GM21619 (cell line): ENCODE measurements at regions not wholly inside any gene's neighbourhood (a gene's known extent, or its start where the extent isn't known, plus 50 kb on each side); places are given as distances from the start of the nearest gene placed in this dataset.
"Not testable (repeated sequence)": the region's sequence is repeated elsewhere in the genome, so short reads cannot be mapped to it uniquely, and the experiment has no call there.

Experiments used
- ATAC-seq: cut with Tn5 transposase; IDR thresholded peaks from one replicate; pipeline ENCODE4 v1.9.1; 2021; ENCODE audit not compliant: unreplicated experiment

- no peak for ATAC-seq
Measured at GRCh38 chr2:217601601-217602000, 401.2 kb downstream of the TNS1 start.

DNA sequence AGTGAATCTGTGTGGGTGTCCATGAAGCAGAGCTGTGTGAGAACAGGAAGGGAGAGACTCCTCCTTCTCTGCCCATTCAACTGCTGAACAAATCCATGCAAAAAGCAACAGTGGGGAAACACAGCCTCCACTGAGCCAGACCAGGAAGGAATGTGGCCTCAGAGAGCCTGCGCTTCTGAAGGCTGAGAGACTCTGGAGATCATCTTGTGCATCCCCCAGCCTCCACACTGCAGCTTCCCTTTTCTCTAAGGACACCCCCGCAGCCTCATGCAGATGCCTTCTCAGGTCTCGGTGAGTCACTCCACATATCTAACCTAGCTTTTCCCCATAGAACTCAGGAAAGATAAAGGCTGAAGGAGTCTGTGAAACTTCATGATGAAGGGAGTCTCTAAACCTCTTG is 402.9 kb downstream of the TNS1 start:
- ATAC-seq: no peak

DNA sequence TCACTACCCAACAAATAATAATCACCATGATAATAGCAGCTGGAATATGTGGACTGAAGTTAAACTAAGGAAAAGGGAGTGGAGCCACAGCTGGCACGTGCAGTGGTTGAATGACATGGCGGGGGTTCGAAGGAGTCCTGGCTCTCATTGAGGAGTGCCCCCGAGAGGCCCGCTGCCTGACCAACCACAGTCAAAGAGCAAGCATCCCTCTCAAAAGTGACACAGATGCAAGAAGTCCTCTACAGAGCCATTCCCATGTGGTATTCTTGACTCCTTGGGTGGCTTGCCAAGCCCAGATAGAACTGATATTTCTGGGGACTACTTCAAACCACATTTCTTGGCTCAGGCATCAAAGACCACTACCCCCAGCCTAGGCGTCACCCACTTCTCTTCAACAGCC is 405.1 kb downstream of the TNS1 start:
- ATAC-seq: no peak

- no peak for ATAC-seq
Measured at GRCh38 chr2:217597145-217597544, 405.6 kb downstream of the TNS1 start.

DNA sequence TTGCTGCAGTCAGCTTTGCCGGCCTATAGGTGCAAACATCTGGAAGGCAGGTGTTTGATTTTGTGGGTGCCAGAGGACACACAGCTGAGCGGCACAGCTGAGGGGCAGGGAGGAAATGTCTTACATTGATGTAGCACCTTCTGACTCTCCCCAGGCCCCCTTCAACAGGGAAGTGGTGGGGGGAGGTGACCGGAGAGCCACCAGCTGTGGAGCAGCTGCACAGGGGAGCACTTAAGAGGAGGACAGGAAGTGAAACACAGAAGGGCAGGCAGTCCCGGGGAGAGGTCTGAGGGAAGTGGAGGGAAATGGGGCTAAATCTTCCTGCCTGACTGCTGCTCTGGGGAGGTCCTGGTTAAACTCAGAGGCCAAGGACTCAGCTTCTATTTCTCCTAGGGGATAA is 409.1 kb downstream of the TNS1 start:
- ATAC-seq: no peak

- no peak for ATAC-seq
Measured at GRCh38 chr2:217588266-217588665, 414.5 kb downstream of the TNS1 start.

DNA sequence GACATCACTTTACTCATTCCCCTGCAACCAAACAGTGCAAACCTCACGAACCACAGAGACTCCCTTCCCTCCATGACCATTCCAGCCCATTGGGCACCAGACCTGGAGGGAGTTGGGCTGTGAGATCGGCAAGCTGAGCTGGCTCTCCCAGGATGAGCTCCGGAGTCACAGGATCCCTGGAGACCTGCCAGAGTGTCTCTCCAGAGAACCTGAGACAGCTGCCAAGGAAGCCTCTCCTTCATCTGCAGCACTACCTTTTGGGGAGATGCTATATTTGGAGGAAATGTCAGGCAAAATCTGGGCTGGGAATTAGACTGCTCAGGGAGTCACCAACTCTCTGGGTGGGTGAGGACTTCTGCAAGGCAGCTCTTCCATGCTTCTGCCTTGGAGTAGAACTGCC is 417.4 kb downstream of the TNS1 start:
- ATAC-seq: no peak

DNA sequence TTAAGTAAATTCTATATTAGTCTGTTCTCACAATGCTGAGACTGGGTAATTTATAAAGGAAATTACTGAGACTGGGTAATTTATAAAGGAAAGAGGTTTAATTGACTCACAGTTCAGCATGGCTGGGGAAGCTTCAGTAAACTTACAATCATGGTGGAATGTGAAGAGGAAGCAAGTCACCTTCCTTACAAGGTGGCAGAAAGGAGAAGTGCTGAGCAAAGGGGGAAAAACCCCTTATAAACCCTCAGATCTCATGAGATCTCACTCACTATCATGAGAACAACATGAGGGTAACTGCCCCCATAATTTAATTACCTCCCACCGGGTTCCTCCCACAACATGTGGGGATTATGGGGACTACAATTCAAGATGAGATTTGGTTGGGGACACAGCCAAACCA is 422.4 kb downstream of the TNS1 start:
- ATAC-seq: not testable (repeated sequence)

- no peak for ATAC-seq
Measured at GRCh38 chr2:217573571-217573970, 429.2 kb downstream of the TNS1 start.

DNA sequence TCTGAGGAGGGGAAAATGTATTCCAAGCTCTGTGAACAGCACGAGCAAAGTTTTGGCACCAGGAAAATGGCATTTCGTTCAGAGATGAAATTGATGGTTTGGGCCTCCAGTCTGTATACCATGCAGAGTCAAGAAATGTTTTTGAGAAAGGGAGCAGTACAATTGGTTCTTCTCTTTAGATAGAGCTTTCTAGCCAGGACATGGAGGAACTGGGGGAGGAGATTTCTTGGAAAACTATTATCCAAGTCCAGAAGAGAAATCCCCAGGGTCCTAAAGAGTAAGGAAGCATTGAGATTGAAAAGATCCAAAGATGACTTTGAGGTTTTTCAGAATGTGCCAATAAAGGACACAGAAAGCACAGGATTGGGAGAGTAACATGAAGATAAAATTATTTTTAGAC is 432.4 kb downstream of the TNS1 start:
- ATAC-seq: no peak

DNA sequence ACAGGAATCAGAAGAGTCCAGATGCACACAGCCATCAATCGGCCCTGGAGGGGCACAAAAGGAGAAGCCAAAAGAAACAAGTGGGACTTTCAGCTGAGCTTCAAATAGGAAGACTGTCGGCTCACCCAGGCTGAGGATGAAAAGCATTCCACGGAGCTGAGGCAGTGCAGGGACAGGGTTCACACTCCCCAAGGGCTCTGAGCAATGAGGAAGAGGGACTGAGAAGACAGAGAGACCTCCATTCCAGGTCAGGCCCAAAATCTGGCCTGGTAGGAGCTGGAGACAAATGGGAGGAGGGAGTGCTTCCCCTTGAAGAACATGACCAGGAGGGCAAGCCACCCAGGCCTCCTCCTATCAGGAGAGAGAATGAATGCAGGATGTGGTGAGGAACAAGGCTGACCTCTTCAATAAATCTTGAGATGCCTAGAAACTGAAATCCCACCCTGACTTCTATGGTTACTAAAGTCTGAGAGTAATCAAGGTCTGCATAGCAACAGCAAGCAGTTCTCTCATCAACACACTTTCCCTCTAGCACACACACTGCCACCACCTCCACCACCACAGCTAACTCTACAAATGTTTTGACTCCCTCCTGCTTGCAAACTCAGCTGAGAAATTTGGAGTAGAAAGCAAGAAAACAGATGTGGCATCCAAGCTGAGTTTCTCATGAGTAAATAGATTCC is 434.4 kb downstream of the TNS1 start:
- ATAC-seq: no peak

DNA sequence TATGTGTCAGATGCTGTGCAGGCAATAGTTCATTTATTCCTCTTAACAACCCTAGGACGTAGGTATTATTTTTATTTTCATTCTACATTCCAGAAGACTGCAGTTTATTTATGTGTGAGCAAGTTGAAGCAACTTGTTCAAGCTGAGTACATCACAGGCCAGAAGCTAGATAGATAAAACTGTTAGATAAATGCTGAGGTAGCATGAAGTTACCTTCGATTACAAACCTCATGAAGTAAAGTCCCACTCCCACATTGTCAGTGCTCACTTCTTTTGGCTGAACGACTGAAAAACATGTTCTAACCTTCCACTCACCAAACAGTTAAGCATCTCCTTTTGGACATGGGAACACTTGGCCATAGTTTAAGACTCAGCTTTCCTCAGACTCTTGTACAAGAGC is 439.2 kb downstream of the TNS1 start:
- ATAC-seq: no peak

DNA sequence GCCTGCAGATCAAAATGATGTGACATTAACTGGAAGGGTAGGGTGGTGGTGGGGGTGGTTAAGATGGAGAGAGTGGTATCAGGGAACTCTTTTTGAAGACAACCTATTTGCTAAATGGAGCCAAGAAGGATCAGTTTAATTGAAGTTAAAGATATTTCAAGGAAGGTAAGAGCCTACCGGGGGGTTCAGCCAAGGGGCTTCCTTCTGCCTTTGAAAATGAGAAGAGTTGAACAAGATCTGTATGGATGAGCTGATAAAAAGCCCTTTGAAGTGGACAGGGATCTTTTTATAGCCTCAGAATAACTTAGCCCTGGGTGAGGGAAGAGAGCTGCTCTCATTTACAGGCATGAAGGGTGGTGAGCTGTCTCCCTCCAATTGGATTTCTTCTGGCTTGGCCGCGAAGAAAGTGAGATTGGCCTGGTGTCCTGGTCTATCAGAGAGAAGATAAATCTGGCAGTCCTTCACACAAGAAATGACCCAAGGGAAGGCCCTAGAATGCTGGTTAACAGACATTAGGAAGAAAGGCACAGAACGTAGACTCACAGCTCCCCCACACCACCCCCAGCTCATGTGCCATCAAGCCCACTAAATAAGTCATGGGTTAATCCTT is 439.8 kb downstream of the TNS1 start:
- ATAC-seq: no peak

- ATAC-seq: no peak
Measured at GRCh38 chr2:217559084-217559483, 443.7 kb downstream of the TNS1 start.

DNA sequence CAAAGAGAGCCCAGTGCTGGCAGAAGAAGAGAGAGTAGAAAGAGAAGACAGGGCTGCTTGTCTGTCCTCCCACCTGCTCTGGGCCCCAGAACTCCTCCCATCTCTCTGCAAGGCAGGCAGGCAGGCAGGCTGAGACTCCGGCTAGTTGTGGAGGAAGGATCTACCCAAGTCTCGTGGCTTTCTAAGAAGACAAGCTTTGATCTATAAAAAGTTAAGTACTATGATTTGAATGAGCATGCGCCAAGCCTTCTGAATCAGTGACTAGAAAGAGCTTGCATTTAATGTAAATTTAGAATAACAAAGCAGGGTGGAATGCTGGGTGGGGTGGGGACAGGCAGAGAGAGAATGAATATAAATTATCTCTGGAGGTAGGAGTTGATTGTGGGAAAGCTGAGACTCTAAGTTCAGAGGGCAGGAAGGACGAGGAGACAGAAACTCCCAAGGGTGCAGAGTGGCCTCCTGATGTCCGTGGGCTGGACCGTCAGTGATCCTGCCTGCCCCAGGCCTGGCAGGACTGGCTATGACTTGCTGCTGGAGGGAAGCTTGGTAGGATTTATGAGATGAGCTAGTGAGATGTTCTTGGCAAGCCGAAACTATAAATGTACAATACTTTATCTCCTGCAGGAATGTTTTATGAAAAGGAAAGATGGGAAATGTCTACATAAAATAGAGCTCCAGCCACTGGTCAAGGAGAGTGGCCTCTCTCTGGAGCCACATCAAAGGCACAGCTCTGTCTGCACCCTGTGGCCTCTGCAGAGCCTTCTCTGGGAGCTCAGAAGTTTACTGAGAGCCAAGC is 447.5 kb downstream of the TNS1 start:
- no peak for ATAC-seq

- no peak for ATAC-seq
Measured at GRCh38 chr2:217553679-217554078, 449.1 kb downstream of the TNS1 start.

DNA sequence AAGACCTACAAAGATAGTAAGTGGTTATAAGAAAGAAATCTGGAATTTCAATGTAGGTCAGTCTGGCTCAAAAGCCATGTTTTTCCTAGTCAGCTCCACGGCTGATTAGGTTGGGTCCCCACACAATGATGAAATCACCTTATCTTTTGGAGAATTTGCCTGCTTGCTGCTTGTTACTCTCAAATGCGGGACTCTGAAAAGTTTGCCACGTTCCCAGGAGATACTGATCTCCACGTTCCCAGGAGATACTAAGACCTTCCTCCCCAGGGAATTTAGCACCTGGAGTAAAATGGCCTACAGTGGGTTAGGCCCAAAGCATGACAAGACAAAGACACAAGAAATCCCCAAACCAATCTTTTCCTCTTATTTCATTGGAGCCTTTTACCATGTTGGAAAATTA is 449.6 kb downstream of the TNS1 start:
- no peak for ATAC-seq

DNA sequence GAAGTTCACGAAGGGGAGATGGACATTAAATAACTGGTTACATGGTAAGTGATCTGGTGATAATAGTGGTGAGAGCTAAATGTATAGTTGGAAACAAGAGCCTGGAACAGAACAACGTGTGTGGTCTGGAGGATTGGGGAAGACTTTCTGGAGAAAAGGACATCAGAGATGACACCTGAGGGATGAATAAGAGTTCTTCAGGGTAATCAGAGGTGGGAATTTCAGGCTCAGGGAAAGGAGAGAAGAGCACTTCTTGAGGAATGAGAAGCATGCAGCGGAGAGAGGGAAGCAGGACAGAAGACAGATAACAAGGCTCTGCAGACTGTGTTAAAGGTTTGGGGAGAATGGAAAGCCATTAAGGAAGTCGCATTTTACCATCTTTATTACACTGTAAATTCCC is 450.7 kb downstream of the TNS1 start:
- no peak for ATAC-seq

- ATAC-seq: no peak
Measured at GRCh38 chr2:217551252-217551899, 451.4 kb downstream of the TNS1 start.

GRCh38 chr2:217539126-217539525 is 463.7 kb downstream of the TNS1 start:
- no peak for ATAC-seq

- no peak for ATAC-seq
Measured at GRCh38 chr2:217538719-217539118, 464.1 kb downstream of the TNS1 start.
